ENCODE measurements at regions not wholly inside any gene's neighbourhood (a gene's known extent, or its start where the extent isn't known, plus 50 kb on each side); places are given as distances from the start of the nearest gene placed in this dataset.

DNA sequence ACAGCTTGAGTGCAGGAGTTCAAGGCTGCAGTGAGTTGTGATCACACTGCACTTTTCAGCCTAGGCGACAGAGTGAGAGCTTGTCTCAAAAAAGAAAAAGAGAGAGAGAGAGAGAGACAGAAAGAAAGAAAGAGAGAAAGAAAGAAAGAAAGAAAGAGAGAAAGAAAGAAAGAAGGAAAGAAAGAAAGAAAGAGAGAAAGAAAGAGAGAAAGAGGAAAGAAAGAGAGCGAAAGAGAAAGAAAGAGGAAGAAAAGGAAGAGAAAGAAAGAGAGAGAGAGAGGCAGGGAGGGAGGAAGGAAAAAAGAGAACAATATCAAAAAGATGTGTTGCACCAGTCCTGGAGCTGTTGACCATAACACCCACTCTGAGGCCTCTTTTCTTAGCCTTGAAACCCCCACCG lies 89.8 kb upstream of the MBOAT2 start:
- TF ChIP-seq EP300 (IDR thresholded peaks at IDR 0.05; ENCODE audit: low read depth), result no peak
- TF ChIP-seq, protein P1, sequence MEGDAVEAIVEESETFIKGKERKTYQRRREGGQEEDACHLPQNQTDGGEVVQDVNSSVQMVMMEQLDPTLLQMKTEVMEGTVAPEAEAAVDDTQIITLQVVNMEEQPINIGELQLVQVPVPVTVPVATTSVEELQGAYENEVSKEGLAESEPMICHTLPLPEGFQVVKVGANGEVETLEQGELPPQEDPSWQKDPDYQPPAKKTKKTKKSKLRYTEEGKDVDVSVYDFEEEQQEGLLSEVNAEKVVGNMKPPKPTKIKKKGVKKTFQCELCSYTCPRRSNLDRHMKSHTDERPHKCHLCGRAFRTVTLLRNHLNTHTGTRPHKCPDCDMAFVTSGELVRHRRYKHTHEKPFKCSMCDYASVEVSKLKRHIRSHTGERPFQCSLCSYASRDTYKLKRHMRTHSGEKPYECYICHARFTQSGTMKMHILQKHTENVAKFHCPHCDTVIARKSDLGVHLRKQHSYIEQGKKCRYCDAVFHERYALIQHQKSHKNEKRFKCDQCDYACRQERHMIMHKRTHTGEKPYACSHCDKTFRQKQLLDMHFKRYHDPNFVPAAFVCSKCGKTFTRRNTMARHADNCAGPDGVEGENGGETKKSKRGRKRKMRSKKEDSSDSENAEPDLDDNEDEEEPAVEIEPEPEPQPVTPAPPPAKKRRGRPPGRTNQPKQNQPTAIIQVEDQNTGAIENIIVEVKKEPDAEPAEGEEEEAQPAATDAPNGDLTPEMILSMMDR (IDR thresholded peaks at IDR 0.05), result no peak
- TF ChIP-seq POLR2A (IDR thresholded peaks at IDR 0.05), result no peak
- no peak for TF ChIP-seq POLR2AphosphoS5 (IDR thresholded peaks at IDR 0.05)

All from transverse colon (tissue), 4 donors.